Stimulated activated naive CD8-positive, alpha-beta T cell treated with anti-CD3 and anti-CD28 coated beads, Interleukin-15, Interleukin-2, amounts not matched to agents 100 U/mL and 50 U/mL, for 24 hours (primary cell): ENCODE measurements at regions not wholly inside any gene's neighbourhood (a gene's known extent, or its start where the extent isn't known, plus 50 kb on each side); places are given as distances from the start of the nearest gene placed in this dataset.

Experiments
- ATAC-seq: fragments of 150-1000 bp; cut with Tn5 transposase; one replicate; pipeline ENCODE4 v1.10.0; 2021
- DNase-seq: peaks from one replicate; pipeline ENCODE4 v3.0.0; 2021

DNA sequence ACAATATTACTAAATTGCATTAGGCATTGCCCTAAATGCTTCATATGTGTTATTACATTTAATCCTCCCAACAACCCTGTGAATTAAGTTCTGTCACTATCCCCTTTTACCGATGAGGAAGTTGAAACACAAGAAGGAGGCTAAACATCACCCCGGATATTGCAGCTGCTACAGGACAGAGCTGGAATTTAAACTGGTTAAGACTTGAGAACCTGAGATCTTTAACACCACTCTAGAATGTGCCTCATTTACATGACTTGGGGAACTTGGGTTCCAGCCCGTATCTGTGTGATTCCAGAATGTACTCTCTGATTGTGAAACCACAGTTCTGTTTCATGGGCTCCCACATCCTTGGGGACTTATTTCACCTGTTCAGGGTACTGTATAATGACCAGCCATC lies 165.1 kb upstream of the PPARGC1A start:
- no peak for ATAC-seq
- DNase-seq = no peak

DNA sequence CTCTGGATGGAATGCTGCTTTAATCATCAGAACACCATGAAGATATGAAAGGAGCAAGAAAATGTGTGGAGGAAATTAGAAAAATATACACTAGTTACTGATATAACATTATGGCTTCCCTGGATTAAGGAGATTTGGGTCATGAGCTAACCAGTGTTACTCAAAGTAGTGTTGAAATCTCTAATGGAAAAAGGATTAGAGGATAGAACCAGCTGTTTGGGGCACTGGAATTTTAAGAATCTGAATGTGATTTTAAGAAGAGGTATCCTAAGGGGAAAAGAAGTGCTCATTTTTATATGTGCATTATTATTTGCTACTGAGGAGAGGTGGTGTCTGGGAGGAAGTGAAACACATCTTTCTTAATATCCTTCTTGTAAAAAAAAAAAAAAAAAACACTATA lies 164.1 kb upstream of the PPARGC1A start:
- DNase-seq (no peak), ATAC-seq (no peak)

GRCh38 chr4:24044610-24045589 lies 155.1 kb upstream of the PPARGC1A start:
- DNase-seq = no peak
- ATAC-seq = no peak

DNA sequence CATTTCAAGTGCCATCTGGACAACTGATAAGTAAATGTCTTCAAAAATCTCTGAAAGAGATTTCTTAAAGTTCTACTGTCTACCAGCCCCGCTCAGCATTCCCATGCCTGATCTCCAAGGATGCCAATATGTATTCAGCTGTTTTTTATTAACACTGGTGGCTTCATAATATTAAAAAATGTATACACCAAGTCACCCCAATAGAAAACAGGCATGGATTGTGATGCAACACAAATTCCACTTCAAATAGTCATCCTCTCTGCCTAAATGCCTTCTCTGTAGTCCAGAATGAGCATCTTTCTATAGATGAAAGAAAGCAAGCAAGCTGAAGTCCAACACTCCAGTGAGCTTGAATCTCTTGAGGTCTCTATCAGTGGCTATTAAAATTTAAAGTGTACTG lies 152.2 kb upstream of the PPARGC1A start:
- ATAC-seq (no peak), DNase-seq (no peak)

GRCh38 chr4:24040811-24041210 lies 151.0 kb upstream of the PPARGC1A start:
- ATAC-seq (no peak), DNase-seq (no peak)

DNA sequence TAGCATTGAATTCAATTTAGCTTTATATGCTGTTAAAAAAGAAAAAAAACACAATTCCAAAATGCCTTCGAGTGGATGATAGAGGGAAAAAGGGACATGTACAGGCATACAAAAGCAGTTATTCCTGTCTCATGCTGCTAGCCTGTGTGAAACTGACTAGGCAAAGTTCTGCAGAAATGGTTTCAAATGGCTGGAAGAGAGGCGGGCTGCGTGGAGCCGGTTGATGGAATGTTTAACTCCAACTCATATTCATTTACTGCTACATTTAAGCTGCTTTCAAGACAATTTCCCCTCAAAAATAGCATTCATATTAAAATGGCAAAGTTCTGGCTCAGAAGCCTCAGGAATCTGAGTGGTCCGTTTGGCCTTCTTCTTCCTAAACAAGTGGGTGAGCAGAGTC lies 143.8 kb upstream of the PPARGC1A start:
- DNase-seq = no peak
- ATAC-seq = no peak

GRCh38 chr4:24032371-24032989 lies 142.6 kb upstream of the PPARGC1A start:
- no peak for ATAC-seq
- no peak for DNase-seq

DNA sequence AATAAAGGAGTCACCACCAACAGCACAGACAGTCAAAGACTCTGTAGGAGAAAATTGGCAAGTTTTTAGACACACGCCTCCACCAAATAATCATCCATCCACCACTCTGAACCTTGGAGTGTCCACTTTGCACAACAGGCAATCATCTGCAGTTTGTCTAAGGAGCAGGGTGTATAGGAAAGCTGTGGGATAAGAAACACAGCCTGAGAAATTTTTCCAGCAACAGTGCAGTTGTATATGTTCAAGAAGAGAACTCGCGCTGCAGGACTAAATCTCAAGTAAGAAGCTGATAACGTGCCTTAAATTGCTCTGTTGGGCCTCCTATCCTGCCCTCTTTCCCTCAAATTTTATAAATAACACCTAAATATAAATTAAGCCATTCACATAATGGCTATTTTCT lies 136.7 kb upstream of the PPARGC1A start:
- DNase-seq = no peak
- ATAC-seq = no peak

- ATAC-seq (no peak), DNase-seq (no peak)
Measured at GRCh38 chr4:24024605-24025004, 134.8 kb upstream of the PPARGC1A start.

DNA sequence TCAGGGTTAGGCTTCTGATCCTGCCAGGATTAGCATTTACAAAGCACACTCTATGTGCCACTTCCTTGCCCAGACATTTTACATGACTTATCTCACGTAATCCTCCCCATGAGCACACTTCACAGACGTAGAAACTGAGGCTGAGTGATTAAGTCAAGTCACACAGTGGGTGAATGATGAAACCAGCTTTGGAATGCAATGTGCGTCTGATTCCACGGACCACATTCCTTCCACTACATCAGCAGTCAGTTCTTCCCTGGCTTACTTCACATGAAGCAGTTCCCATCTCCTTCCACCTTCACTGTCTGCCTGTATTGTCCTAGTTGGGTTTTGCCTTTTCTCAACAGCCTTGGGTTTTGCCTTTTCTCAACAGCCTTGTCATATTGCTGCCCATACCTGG lies 134.3 kb upstream of the PPARGC1A start:
- ATAC-seq (no peak), DNase-seq (no peak)

- ATAC-seq (no peak), DNase-seq (no peak)
Measured at GRCh38 chr4:24015782-24016181, 125.9 kb upstream of the PPARGC1A start.

- DNase-seq (no peak), ATAC-seq (no peak)
Measured at GRCh38 chr4:24013668-24014422, 124.0 kb upstream of the PPARGC1A start.

DNA sequence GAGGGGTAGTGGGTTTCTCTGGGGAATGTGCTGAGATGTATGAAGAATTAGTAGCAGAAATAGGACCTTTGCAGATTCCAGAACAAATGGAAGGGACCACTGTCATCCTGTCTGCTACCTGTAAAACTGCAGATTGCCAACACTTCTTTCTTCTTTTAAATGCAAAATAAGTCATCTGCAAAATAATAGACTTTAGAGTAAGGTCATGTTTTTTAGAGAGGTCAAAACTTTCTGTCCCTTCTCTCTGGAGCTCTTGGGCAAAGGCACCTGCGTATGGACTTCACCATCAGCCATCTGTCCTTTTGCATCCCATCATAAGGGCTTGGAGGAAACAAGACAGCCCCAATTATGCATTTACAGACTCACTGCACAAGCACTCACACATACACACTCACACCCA lies 121.1 kb upstream of the PPARGC1A start:
- ATAC-seq = no peak
- DNase-seq = no peak

GRCh38 chr4:24010573-24010972 lies 120.7 kb upstream of the PPARGC1A start:
- DNase-seq = no peak
- no peak for ATAC-seq

DNA sequence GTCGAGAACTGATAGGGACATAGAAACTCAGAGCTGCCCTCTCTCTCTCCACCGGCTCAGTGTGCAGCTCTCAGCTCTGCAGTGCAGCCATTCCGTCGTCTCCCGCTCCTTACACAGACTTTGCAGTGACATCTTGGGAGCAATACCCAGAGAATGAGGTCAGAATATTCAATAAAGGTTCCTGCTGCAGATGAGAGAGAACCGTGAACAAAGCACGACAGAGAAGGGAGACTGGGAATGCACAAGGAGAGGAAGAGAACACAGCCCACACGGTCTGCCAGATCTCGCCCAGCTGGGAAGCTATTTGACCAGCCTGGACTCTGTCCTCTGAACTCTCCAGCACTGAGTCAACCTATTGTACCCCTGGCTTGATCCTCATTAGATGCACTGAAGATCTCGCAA lies 118.0 kb upstream of the PPARGC1A start:
- no peak for DNase-seq
- no peak for ATAC-seq

DNA sequence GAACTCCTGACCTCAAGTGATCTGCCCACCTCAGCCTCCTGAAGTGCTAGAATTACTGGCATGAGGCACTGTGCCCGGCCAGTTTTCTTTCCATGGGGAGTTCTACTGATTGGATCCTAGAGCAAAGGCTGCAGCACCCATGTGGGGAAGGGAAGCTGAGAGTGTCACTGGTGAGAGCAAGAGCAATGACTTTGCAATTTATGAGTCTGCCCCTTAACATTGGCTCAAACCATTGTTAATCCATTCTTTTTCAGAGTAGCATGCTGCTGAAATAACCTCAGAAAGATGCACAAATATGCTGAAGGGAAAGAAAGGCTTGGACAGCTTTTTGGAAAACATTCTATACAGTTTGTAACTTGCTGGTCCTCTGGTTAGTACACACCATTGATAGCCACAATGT lies 116.4 kb upstream of the PPARGC1A start:
- ATAC-seq (no peak), DNase-seq (no peak)

DNA sequence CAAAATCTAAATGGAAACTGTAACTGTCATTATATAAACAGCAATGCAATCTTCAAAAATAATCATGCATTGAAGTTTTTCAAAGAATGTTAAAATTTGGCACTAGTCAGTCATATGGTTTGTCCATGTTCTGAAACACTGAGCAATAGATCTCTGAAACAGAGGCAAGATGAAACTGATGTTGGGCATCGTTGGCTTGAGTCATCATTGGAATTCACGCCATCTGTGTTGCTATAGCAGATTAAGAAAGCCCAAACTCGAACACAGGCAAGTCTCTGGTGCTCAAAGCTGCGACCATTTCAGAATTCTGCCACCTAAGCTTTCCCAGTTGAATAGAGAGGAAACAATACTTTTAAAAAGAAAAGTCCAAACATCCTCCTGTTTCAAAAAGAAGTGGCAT lies 114.1 kb upstream of the PPARGC1A start:
- DNase-seq = no peak

GRCh38 chr4:24003496-24003895 lies 113.6 kb upstream of the PPARGC1A start:
- DNase-seq (no peak), ATAC-seq (no peak)

More for the DNA sequence above, 114.1 kb upstream of the PPARGC1A start:
- ATAC-seq = no peak

- no peak for ATAC-seq
- DNase-seq = no peak
Measured at GRCh38 chr4:24002330-24002966, 112.6 kb upstream of the PPARGC1A start.

DNA sequence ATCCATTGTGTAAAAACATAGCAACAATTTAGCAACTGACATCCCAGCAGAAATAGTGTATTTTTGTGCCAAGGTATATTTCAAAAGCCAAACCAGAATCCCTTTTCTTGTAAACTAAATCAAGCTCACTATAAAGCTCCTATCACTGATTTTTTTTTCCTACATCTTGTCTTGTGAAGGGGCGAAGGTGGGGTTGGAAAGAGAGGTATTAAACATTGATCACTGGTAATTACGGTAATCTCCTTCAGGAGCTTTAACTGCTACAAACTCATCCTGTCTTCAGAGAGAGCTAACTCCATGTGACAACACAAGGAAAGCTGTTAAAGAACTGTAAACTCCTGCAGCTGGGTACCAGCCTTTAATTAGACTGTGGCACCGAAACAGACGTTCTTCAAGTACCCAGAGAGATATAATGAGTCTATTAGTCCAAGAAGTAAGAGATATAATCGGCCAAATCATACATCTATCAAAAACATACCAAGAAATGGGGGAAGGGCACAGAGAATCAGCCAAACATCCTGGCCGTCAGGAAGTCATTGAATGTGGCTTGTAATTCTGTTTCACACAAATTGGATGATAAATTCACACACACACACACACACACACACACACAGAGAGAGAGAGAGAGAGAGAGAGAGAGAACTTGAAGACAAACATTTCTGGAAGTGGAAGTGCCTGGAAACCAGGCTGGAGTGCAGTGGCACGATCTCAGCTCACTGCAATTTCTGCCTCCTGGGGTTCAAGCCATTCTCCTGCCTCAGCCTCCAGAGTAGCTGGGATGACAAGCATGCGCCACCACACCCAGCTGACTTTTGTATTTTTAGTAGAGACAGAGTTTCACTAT lies 111.9 kb upstream of the PPARGC1A start:
- DNase-seq = no peak
- ATAC-seq = no peak

DNA sequence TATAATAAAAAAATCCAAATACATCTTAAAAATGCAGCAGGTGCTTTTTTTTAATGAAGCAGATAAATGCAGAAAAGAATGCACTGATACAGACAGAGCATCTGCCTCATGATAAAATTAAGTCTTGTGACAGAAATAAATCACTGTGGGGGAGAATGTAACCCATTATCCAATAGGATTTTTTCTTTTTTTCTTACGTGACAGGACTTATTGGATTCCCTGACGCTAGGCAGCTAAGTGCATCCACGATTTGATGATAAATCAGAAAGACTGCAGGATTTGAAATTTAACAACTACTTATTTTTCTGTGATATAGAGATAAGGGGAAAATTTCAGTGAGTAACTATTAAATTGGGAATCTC lies 110.6 kb upstream of the PPARGC1A start:
- no peak for DNase-seq
- ATAC-seq = no peak
